CD14-positive monocyte (primary cell): ENCODE measurements at regions not wholly inside any gene's neighbourhood (a gene's known extent, or its start where the extent isn't known, plus 50 kb on each side); places are given as distances from the start of the nearest gene placed in this dataset.

ENCODE experiments used
- DNase-seq, 3 donors: peaks; one replicate each; pipeline ENCODE4 v3.0.0-alpha.2; 2011 to 2022
- H2AFZ ChIP-seq: 2 replicates; pipeline ENCODE4 v1.6.0; 2012; ENCODE audit warnings: mild to moderate bottlenecking, low read depth, low read length, inconsistent platforms; ENCODE audit not compliant: insufficient read depth, poor library complexity, severe bottlenecking
- H3K27ac ChIP-seq, 2 donors: 1 replicate in 1 of 2; 2 replicates in 1 of 2; pipeline ENCODE4 v1.5.1; 2012 to 2013; ENCODE audit warnings: low read length in 2 of 2, control low read depth in 1 of 2, inconsistent platforms in 1 of 2, low read depth in 1 of 2, mild to moderate bottlenecking in 1 of 2
- H3K27me3 ChIP-seq, 2 donors: one replicate each; pipeline versions ENCODE4 v1.6.0 to v1.6.1; 2011 to 2013; ENCODE audit warnings: low read length in 2 of 2; ENCODE audit not compliant: control insufficient read depth in 2 of 2, insufficient read depth in 2 of 2
- H3K36me3 ChIP-seq, 2 donors: replicated peaks in 1 of 2; 1 replicate in 1 of 2; 2 replicates in 1 of 2; pipeline versions ENCODE4 v1.5.1 to v1.6.1; 2012 to 2013; ENCODE audit warnings: low read length in 2 of 2, control low read depth in 1 of 2, inconsistent platforms in 1 of 2, mild to moderate bottlenecking in 1 of 2; ENCODE audit not compliant: insufficient read depth in 2 of 2, control insufficient read depth in 1 of 2
- H3K4me1 ChIP-seq, 2 donors: 1 replicate in 1 of 2; 2 replicates in 1 of 2; pipeline versions ENCODE4 v1.5.1 to v1.6.1; 2012 to 2013; ENCODE audit warnings: low read length in 2 of 2, control low read depth in 1 of 2, inconsistent platforms in 1 of 2, mild to moderate bottlenecking in 1 of 2, moderate library complexity in 1 of 2; ENCODE audit not compliant: insufficient read depth in 2 of 2, control insufficient read depth in 1 of 2
- H3K4me2 ChIP-seq: replicated peaks from 2 replicates; pipeline ENCODE3; 2012; ENCODE audit warnings: low read length, moderate library complexity, mild to moderate bottlenecking; ENCODE audit not compliant: poor library complexity, severe bottlenecking; ENCODE audit errors: extremely low read depth
- H3K4me3 ChIP-seq, 3 experiments: fragments of 200-600 bp in 1 of 3; sonication (generic) in 1 of 3; replicated peaks in 1 of 3; 1 replicate in 2 of 3; 2 replicates in 1 of 3; pipeline ENCODE4 v1.5.1; 2011 to 2013; ENCODE audit warnings: low read length in 3 of 3, mild to moderate bottlenecking in 3 of 3, control low read depth in 2 of 3, low read depth in 2 of 3, inconsistent platforms in 1 of 3, moderate library complexity in 1 of 3
- H3K79me2 ChIP-seq: 2 replicates; pipeline ENCODE4 v1.6.0; 2012; ENCODE audit warnings: mild to moderate bottlenecking, control low read depth, inconsistent platforms, low read length, moderate library complexity; ENCODE audit not compliant: insufficient read depth
- H3K9ac ChIP-seq: 2 replicates; pipeline ENCODE4 v1.6.0; 2017; ENCODE audit warnings: low read length, mild to moderate bottlenecking; ENCODE audit not compliant: insufficient read depth, poor library complexity, severe bottlenecking
- H3K9me3 ChIP-seq, 2 donors: replicated peaks in 1 of 2; 1 replicate in 1 of 2; 2 replicates in 1 of 2; pipeline versions ENCODE4 v1.5.1 to v1.6.1; 2012 to 2013; ENCODE audit warnings: low read length in 2 of 2, control low read depth in 1 of 2; ENCODE audit not compliant: control insufficient read depth in 1 of 2, insufficient read depth in 1 of 2
- H4K20me1 ChIP-seq: 2 replicates; pipeline ENCODE4 v1.6.0; 2012; ENCODE audit warnings: mild to moderate bottlenecking, low read length, control low read depth, moderate library complexity; ENCODE audit not compliant: insufficient read depth
- H3K27ac Mint-ChIP-seq, 7 donors: one replicate each; pipeline ENCODE4 v1.8.0; 2020; ENCODE audit warnings: mild to moderate bottlenecking in 7 of 7, mixed read lengths in 7 of 7, moderate library complexity in 6 of 7, inconsistent platforms in 2 of 7
- H3K27me3 Mint-ChIP-seq, 3 donors: one replicate each; pipeline ENCODE4 v1.8.0; 2021 to 2022; ENCODE audit warnings: low read depth in 3 of 3, mild to moderate bottlenecking in 3 of 3, mixed read lengths in 3 of 3, moderate library complexity in 3 of 3, inconsistent platforms in 1 of 3
- H3K36me3 Mint-ChIP-seq, 2 donors: one replicate each; pipeline ENCODE4 v1.8.0; 2020; ENCODE audit warnings: mixed read lengths in 2 of 2, inconsistent platforms in 1 of 2, mild to moderate bottlenecking in 1 of 2
- H3K4me1 Mint-ChIP-seq: one replicate; pipeline ENCODE4 v1.8.0; 2020; ENCODE audit warnings: mild to moderate bottlenecking, mixed read lengths
- H3K4me3 Mint-ChIP-seq, 2 donors: one replicate each; pipeline ENCODE4 v1.8.0; 2020; ENCODE audit warnings: mild to moderate bottlenecking in 2 of 2, mixed read lengths in 2 of 2, moderate library complexity in 1 of 2
- H3K9me3 Mint-ChIP-seq, 7 donors: one replicate each; pipeline ENCODE4 v1.8.0; 2020 to 2022; ENCODE audit warnings: mixed read lengths in 7 of 7, mild to moderate bottlenecking in 6 of 7, moderate library complexity in 6 of 7, inconsistent platforms in 2 of 7
- WGBS: methylation state at CpG from one replicate; pipeline ENCODE4 v1.1.5; 2013; ENCODE audit warnings: missing lambda C conversion rate; ENCODE audit not compliant: insufficient coverage; 5-methylcytosine and 5-hydroxymethylcytosine counted together
- intact Hi-C, 2 donors: fragments of 100-400 bp; cut with micrococcal nuclease; formaldehyde crosslinking; loops; one replicate each; pipeline versions ENCODE4 v1.15.0 to v1.15.1; 2023
- TF ChIP-seq, protein P1 (sequence below): fragments of 200-600 bp; IDR thresholded peaks from one replicate; pipeline ENCODE4 v1.8.0; 2022; ENCODE audit warnings: antibody characterized with exemption, mild to moderate bottlenecking

DNA sequence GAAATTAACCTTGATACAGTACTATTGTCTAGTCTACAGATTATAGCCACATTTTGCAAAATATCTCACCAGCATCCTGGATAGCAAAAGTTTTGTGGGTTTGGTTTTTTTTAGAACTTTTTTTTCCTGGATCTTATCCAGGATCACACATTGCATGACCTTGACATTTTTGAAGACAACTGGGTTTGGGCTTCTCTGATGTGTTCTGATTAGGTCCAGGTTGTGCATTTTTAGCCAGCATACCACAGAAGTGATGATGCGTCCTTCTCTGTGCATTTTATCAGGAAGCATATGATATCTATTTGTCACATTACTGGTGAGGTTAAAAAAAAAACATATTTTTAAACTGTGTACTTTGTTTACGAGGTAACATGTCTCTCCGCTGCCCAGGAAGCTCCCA is 221.0 kb upstream of the OSR1 start:
- Histone ChIP-seq H3K4me1 (no peaks in the 10 kb centered on the region), H3K4me3 (no peak overlapping the region), H3K4me2 (no peak overlapping the region), H3K9me3 (no peaks in the 10 kb centered on the region), H3K79me2 (no peaks in the 10 kb centered on the region), H3K27me3 (no peaks in the 10 kb centered on the region), H4K20me1 (no peaks in the 10 kb centered on the region), H3K9ac (no peak overlapping the region), H2AFZ (no peak overlapping the region), H3K27ac (no peak overlapping the region), H3K36me3 (no peaks in the 10 kb centered on the region)
- intact Hi-C loops = no loop called here
- WGBS = 80% methylated on average over 2 of the region's 3 CpGs
- DNase-seq = no peak
- Mint-ChIP-seq H3K9me3 (peaks cover 0 to 4% (median 0%) of the 10 kb centered on the region in 7 donors), H3K4me1 (no peaks in the 10 kb centered on the region), H3K27me3 (peaks cover 0 to 2% (median 1%) of the 10 kb centered on the region in 3 donors), H3K27ac (no peak overlapping the region), H3K4me3 (no peak overlapping the region), H3K36me3 (no peaks in the 10 kb centered on the region)
- TF ChIP-seq, protein P1, sequence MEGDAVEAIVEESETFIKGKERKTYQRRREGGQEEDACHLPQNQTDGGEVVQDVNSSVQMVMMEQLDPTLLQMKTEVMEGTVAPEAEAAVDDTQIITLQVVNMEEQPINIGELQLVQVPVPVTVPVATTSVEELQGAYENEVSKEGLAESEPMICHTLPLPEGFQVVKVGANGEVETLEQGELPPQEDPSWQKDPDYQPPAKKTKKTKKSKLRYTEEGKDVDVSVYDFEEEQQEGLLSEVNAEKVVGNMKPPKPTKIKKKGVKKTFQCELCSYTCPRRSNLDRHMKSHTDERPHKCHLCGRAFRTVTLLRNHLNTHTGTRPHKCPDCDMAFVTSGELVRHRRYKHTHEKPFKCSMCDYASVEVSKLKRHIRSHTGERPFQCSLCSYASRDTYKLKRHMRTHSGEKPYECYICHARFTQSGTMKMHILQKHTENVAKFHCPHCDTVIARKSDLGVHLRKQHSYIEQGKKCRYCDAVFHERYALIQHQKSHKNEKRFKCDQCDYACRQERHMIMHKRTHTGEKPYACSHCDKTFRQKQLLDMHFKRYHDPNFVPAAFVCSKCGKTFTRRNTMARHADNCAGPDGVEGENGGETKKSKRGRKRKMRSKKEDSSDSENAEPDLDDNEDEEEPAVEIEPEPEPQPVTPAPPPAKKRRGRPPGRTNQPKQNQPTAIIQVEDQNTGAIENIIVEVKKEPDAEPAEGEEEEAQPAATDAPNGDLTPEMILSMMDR = no peak

DNA sequence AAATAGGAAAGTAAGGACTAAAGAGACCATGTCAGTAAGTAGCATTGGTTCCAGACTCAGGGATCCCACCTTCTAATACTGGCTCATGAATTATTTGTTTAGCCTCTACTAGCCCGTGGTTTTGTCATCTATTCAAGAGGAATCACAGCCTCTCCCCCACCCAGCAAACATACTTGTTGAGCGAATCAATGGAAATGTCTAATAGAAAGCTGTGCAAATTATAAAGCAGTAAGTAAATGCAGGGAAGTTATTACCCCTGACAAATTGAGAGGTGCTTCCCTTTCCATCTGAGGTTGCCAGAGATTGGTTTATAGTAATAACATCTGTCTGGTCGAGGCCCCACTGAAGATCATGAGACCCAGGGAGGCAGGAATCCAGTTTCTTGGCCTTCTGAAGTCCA is 219.3 kb upstream of the OSR1 start:
- intact Hi-C loops = no loop called here

More for the DNA sequence above, 219.3 kb upstream of the OSR1 start:
- H3K4me2 ChIP-seq = no peak overlapping the region
- H3K9ac ChIP-seq = no peak overlapping the region
- H3K4me1 ChIP-seq = no peaks in the 10 kb centered on the region
- 63% methylated on average over 1 of the region's 3 CpGs for WGBS
- no peaks in the 10 kb centered on the region for H3K36me3 ChIP-seq
- Mint-ChIP-seq H3K9me3 (peaks cover 0 to 4% (median 0%) of the 10 kb centered on the region in 7 donors), H3K4me1 (no peaks in the 10 kb centered on the region), H3K4me3 (no peak overlapping the region), H3K27me3 (peaks cover 0 to 2% (median 1%) of the 10 kb centered on the region in 3 donors), H3K36me3 (no peaks in the 10 kb centered on the region), H3K27ac (no peak overlapping the region)
- no peaks in the 10 kb centered on the region for H3K27me3 ChIP-seq
- no peaks in the 10 kb centered on the region for H3K9me3 ChIP-seq
- H3K79me2 ChIP-seq = no peaks in the 10 kb centered on the region
- no peak overlapping the region for H3K4me3 ChIP-seq
- H4K20me1 ChIP-seq = no peaks in the 10 kb centered on the region
- H2AFZ ChIP-seq = no peak overlapping the region
- DNase-seq = no peak
- H3K27ac ChIP-seq = no peak overlapping the region
- TF ChIP-seq, protein P1 = no peak
